ENCODE measurements at regions not wholly inside any gene's neighbourhood (a gene's known extent, or its start where the extent isn't known, plus 50 kb on each side); places are given as distances from the start of the nearest gene placed in this dataset.
A peak's percentile ranks its signal among the peaks of the same experiment; 100 is the strongest.

DNA sequence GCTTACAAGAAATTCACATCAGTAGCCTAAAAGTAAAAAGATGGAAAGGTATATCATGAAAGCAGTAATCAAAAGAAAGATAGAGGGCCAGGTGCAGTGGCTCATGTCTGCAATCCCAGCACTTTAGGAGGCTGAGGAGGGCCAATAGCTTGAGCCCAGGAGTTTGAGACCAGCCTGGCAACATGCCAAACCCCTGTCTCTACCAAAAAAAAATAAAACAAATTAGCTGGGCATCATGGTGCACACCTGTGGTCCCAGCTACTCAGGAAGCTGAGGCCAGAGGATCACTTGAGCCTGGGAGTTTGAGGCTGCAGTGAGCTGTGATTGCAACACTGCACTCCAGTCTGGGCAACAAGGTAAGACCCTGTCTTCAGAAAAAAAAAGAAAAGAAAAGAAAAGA lies 55.5 kb downstream of the GSPT2 start:
- POLR2A ChIA-PET, result no interaction called here

DNA sequence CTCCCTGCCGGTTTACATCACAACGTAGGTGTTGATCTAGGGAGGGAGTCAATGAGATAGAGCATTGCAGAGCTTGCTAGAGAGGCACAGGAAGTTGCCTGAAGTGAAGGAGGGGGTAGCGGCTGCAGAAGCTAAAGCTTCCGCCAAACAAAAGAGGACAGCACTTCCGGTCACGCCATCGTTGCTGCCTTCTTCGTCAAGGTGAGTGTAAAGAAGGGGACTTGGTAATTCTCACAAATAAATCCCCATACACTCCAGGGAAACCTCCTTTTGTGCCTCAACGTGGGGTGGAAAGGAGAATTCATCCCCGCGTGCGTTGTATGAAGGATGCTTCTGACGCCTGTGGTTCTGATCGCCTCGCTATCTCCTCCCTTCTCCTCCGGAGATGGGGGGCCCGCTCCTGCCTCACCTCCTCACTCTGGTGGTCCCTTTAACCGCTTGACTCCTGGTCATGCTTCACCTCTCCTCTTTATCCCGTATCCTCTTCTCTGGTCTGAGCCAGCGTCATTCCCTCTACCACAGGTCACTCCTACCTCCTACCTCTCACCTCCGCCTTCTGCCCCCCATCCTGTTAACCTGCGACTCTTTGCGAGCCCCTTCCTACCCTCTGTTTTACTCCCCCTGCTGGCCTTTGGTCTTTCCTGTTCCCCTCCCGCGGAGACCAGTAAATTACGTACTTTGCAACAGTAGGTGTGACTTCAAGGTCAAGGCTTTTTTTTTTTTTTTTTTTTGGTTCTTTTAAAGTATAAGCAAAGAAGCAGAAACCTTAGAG lies 59.9 kb downstream of the GSPT2 start:
- POLR2A ChIA-PET, result interaction anchor here (0.8 kb wide), 1 partner anchor 89 kb away, joined by 4 read pairs; no protein-coding TSS in a partner anchor
- H3K27me3 ChIP-seq (ENCODE audit: control insufficient read depth, insufficient read depth, low read length), result no peaks in the 10 kb centered on the region
- H3K4me3 ChIP-seq (ENCODE audit: low read depth, low read length), result peak overlapping the region; percentile 73
- peak; percentile 10 for DNase-seq (ENCODE audit: low read depth)
- TF ChIP-seq, protein P1, sequence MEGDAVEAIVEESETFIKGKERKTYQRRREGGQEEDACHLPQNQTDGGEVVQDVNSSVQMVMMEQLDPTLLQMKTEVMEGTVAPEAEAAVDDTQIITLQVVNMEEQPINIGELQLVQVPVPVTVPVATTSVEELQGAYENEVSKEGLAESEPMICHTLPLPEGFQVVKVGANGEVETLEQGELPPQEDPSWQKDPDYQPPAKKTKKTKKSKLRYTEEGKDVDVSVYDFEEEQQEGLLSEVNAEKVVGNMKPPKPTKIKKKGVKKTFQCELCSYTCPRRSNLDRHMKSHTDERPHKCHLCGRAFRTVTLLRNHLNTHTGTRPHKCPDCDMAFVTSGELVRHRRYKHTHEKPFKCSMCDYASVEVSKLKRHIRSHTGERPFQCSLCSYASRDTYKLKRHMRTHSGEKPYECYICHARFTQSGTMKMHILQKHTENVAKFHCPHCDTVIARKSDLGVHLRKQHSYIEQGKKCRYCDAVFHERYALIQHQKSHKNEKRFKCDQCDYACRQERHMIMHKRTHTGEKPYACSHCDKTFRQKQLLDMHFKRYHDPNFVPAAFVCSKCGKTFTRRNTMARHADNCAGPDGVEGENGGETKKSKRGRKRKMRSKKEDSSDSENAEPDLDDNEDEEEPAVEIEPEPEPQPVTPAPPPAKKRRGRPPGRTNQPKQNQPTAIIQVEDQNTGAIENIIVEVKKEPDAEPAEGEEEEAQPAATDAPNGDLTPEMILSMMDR (IDR thresholded peaks at IDR 0.05; ENCODE audit: insufficient read depth, low read depth, low read length), result peak; percentile 25; the same call in 1 of the 2 replicates
- no peaks in the 10 kb centered on the region for H3K36me3 ChIP-seq (ENCODE audit: control insufficient read depth, insufficient read depth, low read length)
- CTCF ChIA-PET, result no interaction called here

More for the DNA sequence above, 55.5 kb downstream of the GSPT2 start:
- DNase-seq (ENCODE audit: low read depth), result no peak
- TF ChIP-seq, protein P1 (IDR thresholded peaks at IDR 0.05; ENCODE audit: insufficient read depth, low read depth, low read length), result no peak
- H3K36me3 ChIP-seq (ENCODE audit: control insufficient read depth, insufficient read depth, low read length), result no peaks in the 10 kb centered on the region
- no peaks in the 10 kb centered on the region for H3K27me3 ChIP-seq (ENCODE audit: control insufficient read depth, insufficient read depth, low read length)
- no peak overlapping the region for H3K4me3 ChIP-seq (ENCODE audit: low read depth, low read length)
- CTCF ChIA-PET, result no interaction called here

DNA sequence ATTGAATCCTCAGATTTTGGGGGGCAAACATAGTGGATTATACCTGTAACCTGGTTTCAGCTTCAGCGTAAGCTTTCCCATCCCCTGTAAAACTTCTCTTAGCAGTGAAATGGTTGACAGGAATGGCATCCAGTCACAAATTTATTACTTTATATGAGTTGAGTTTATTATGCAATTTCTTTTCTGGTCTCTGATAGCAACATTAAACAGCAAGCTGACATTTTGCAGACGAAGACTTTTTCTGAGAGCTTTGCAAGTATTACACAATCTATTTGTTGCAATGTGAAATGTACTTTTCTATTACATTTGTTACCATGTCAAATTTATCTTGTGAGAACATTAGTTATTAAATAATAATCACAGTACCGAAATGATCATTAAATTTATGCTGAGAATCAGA lies 60.6 kb downstream of the GSPT2 start:
- no peaks in the 10 kb centered on the region for H3K27me3 ChIP-seq (ENCODE audit: control insufficient read depth, insufficient read depth, low read length)
- TF ChIP-seq, protein P1 (IDR thresholded peaks at IDR 0.05; ENCODE audit: insufficient read depth, low read depth, low read length), result no peak
- POLR2A ChIA-PET, result no interaction called here
- CTCF ChIA-PET, result no interaction called here
- peak overlapping the region; percentile 73 for H3K4me3 ChIP-seq (ENCODE audit: low read depth, low read length)
- H3K36me3 ChIP-seq (ENCODE audit: control insufficient read depth, insufficient read depth, low read length), result no peaks in the 10 kb centered on the region
- DNase-seq (ENCODE audit: low read depth), result no peak

DNA sequence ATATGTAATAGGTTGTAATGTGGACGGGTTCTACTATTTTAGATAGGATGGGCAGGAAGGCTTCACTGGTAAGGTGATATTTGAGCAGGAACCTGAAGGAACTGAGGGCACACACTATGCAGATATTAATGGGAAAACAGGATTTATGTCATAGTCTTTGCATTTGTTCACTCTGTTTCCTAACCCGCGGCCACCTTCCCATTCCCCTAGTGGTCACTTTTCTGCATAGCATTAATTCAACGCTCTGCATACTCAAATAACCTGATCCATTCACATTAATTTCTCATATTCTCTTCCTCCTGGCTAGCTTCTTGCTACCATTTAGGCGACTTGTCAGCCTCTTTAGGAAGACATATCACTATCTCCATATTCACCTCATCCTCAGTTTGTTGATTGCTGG lies 61.5 kb downstream of the GSPT2 start:
- TF ChIP-seq, protein P1 (IDR thresholded peaks at IDR 0.05; ENCODE audit: insufficient read depth, low read depth, low read length), result peak; percentile 6; the same call in 1 of the 2 replicates

DNA sequence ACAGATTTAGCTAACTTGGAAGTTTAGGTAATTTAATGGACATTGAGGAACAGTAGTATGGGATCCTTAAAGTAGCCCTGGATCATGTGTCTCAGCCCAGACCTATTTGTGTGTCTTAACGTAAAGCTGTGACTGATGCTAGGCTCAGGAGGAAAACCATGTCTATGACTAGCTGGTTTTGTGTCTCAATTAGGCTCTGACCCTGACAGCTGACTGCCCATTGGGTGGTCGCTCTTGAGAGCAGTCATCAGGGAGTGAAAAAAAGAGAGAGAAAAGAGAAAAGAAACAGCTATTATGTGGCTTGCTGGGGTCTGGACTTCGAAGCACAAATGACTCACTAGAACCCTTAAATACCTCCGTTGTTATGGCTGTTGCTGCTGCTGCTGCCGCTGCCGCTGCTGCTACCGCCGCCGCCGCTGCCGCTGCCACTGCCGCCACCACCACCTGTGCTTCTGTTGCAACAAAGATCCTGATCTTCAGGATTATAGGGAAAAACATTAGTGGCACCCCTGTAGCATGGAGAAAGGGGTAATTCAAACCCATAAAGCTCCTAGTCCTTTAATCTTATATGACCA lies 70.7 kb downstream of the GSPT2 start:
- no peak for DNase-seq (ENCODE audit: low read depth)
- no peaks in the 10 kb centered on the region for H3K27me3 ChIP-seq (ENCODE audit: control insufficient read depth, insufficient read depth, low read length)
- no peak overlapping the region for H3K4me3 ChIP-seq (ENCODE audit: low read depth, low read length)
- H3K36me3 ChIP-seq (ENCODE audit: control insufficient read depth, insufficient read depth, low read length), result no peaks in the 10 kb centered on the region
- TF ChIP-seq, protein P1 (IDR thresholded peaks at IDR 0.05; ENCODE audit: insufficient read depth, low read depth, low read length), result no peak
- ChIA-PET CTCF (no interaction called here), POLR2A (no interaction called here)

More for the DNA sequence above, 61.5 kb downstream of the GSPT2 start:
- DNase-seq (ENCODE audit: low read depth), result no peak
- H3K27me3 ChIP-seq (ENCODE audit: control insufficient read depth, insufficient read depth, low read length), result no peaks in the 10 kb centered on the region
- no peaks in the 10 kb centered on the region for H3K36me3 ChIP-seq (ENCODE audit: control insufficient read depth, insufficient read depth, low read length)
- H3K4me3 ChIP-seq (ENCODE audit: low read depth, low read length), result no peak overlapping the region
- POLR2A ChIA-PET, result no interaction called here
- CTCF ChIA-PET, result no interaction called here

Measured in BJ (cell line).